Mesendoderm (in vitro differentiated cells): ENCODE measurements at regions not wholly inside any gene's neighbourhood (a gene's known extent, or its start where the extent isn't known, plus 50 kb on each side); places are given as distances from the start of the nearest gene placed in this dataset.
"Not testable (repeated sequence)": the region's sequence is repeated elsewhere in the genome, so short reads cannot be mapped to it uniquely, and the experiment has no call there.

Experiments used
- DNase-seq: peaks from one replicate; pipeline ENCODE4 v3.0.0; 2013
- H2AK5ac ChIP-seq: 2 replicates; pipeline ENCODE4 v1.6.1; 2013; ENCODE audit warnings: low read length, inconsistent platforms
- H2BK120ac ChIP-seq: 2 replicates; pipeline ENCODE4 v1.6.1; 2013; ENCODE audit warnings: low read depth, mild to moderate bottlenecking, low read length, moderate library complexity, mixed read lengths
- H2BK15ac ChIP-seq: replicated peaks from 2 replicates; pipeline ENCODE4 v1.6.1; 2013; ENCODE audit warnings: low read depth, mild to moderate bottlenecking, moderate library complexity
- H2BK5ac ChIP-seq: 2 replicates; pipeline ENCODE4 v1.6.1; 2013; ENCODE audit warnings: low read length, inconsistent platforms
- H3K18ac ChIP-seq: 2 replicates; pipeline ENCODE4 v1.6.1; 2013; ENCODE audit warnings: mild to moderate bottlenecking, low read length, mixed read lengths
- H3K23ac ChIP-seq: one replicate; pipeline ENCODE4 v1.6.1; 2013; ENCODE audit warnings: low read length
- H3K27ac ChIP-seq: 2 replicates; pipeline ENCODE4 v1.5.1; 2013; ENCODE audit warnings: low read depth, mild to moderate bottlenecking, inconsistent platforms, low read length, moderate library complexity
- H3K27me3 ChIP-seq: 2 replicates; pipeline ENCODE4 v1.6.1; 2013; ENCODE audit warnings: low read length, control low read depth, mild to moderate bottlenecking, inconsistent platforms; ENCODE audit not compliant: insufficient read depth, poor library complexity
- H3K36me3 ChIP-seq: 2 replicates; pipeline ENCODE4 v1.6.1; 2013; ENCODE audit warnings: low read length, inconsistent platforms; ENCODE audit not compliant: control insufficient read depth, insufficient read depth
- H3K4ac ChIP-seq: one replicate; pipeline ENCODE4 v1.6.1; 2013; ENCODE audit warnings: low read depth, mild to moderate bottlenecking, low read length, moderate library complexity
- H3K4me1 ChIP-seq: 2 replicates; pipeline ENCODE4 v1.6.1; 2013; ENCODE audit warnings: low read depth, low read length, inconsistent platforms; ENCODE audit not compliant: control insufficient read depth
- H3K4me2 ChIP-seq: 2 replicates; pipeline ENCODE4 v1.6.1; 2013; ENCODE audit warnings: low read length
- H3K4me3 ChIP-seq: 2 replicates; pipeline ENCODE4 v1.5.1; 2013; ENCODE audit warnings: mild to moderate bottlenecking, low read length
- H3K56ac ChIP-seq: one replicate; pipeline ENCODE4 v1.6.1; 2013; ENCODE audit warnings: low read length
- H3K79me1 ChIP-seq: 2 replicates; pipeline ENCODE4 v1.6.1; 2013; ENCODE audit warnings: low read length, inconsistent platforms
- H3K79me2 ChIP-seq: 2 replicates; pipeline ENCODE4 v1.6.1; 2013; ENCODE audit warnings: mild to moderate bottlenecking, low read length; ENCODE audit not compliant: control insufficient read depth, insufficient read depth
- H3K9ac ChIP-seq: 2 replicates; pipeline ENCODE4 v1.6.1; 2013; ENCODE audit warnings: low read length, inconsistent platforms
- H4K5ac ChIP-seq: one replicate; pipeline ENCODE4 v1.6.1; 2013; ENCODE audit warnings: low read length
- H4K8ac ChIP-seq: one replicate; pipeline ENCODE4 v1.6.1; 2013; ENCODE audit warnings: low read depth, mild to moderate bottlenecking, control low read depth, low read length, moderate library complexity
- WGBS: extraction: QIAGEN DNeasy Blood & Tissue Kit; methylation state at CpG from one replicate; pipeline ENCODE4 v1.1.7; 2013; ENCODE audit warnings: low lambda C conversion rate, missing lambda C conversion rate; ENCODE audit not compliant: insufficient coverage; ENCODE audit errors: extremely low coverage; 5-methylcytosine and 5-hydroxymethylcytosine counted together

GRCh38 chr6:4635666-4636065 lies 140.5 kb upstream of the CDYL start:
- H4K5ac ChIP-seq: no peak overlapping the region
- no peak overlapping the region for H2BK15ac ChIP-seq
- WGBS: no CpG with 5 or more reads among the region's 5 CpGs
- H3K4me1 ChIP-seq: no peaks in the 10 kb centered on the region
- no peak overlapping the region for H3K23ac ChIP-seq
- H3K27me3 ChIP-seq: no peaks in the 10 kb centered on the region
- H3K79me2 ChIP-seq: no peaks in the 10 kb centered on the region
- H3K9ac ChIP-seq: no peak overlapping the region
- no peaks in the 10 kb centered on the region for H3K79me1 ChIP-seq
- no peak overlapping the region for H3K4me3 ChIP-seq
- no peak overlapping the region for H4K8ac ChIP-seq
- H3K4ac ChIP-seq: no peak overlapping the region
- no peaks in the 10 kb centered on the region for H3K36me3 ChIP-seq
- DNase-seq: no peak
- no peak overlapping the region for H3K4me2 ChIP-seq
- H3K18ac ChIP-seq: no peak overlapping the region
- H2BK5ac ChIP-seq: no peak overlapping the region
- no peak overlapping the region for H2BK120ac ChIP-seq
- H3K56ac ChIP-seq: no peak overlapping the region
- no peak overlapping the region for H2AK5ac ChIP-seq
- no peak overlapping the region for H3K27ac ChIP-seq

- no peak overlapping the region for H3K4ac ChIP-seq
- no peak overlapping the region for H3K27ac ChIP-seq
- no peak overlapping the region for H2BK5ac ChIP-seq
- no peak overlapping the region for H2AK5ac ChIP-seq
- H3K36me3 ChIP-seq: no peaks in the 10 kb centered on the region
- no peak overlapping the region for H3K18ac ChIP-seq
- H2BK15ac ChIP-seq: no peak overlapping the region
- H3K79me2 ChIP-seq: no peaks in the 10 kb centered on the region
- H3K79me1 ChIP-seq: no peaks in the 10 kb centered on the region
- H3K23ac ChIP-seq: no peak overlapping the region
- WGBS: no CpG with 5 or more reads among the region's 2 CpGs
- H3K4me3 ChIP-seq: no peak overlapping the region
- no peak overlapping the region for H3K4me2 ChIP-seq
- no peaks in the 10 kb centered on the region for H3K4me1 ChIP-seq
- H4K8ac ChIP-seq: no peak overlapping the region
- H3K9ac ChIP-seq: no peak overlapping the region
- H2BK120ac ChIP-seq: no peak overlapping the region
- H3K56ac ChIP-seq: no peak overlapping the region
- H4K5ac ChIP-seq: no peak overlapping the region
- no peaks in the 10 kb centered on the region for H3K27me3 ChIP-seq
- DNase-seq: no peak
Measured at GRCh38 chr6:4632421-4632820, 143.8 kb upstream of the CDYL start.

GRCh38 chr6:4629789-4630188 lies 146.4 kb upstream of the CDYL start:
- DNase-seq, H3K36me3 ChIP-seq, H3K79me2 ChIP-seq, H3K27me3 ChIP-seq, H2AK5ac ChIP-seq, H3K23ac ChIP-seq, H3K79me1 ChIP-seq, H2BK15ac ChIP-seq, H3K18ac ChIP-seq, H4K5ac ChIP-seq, H3K27ac ChIP-seq, H3K9ac ChIP-seq, H2BK5ac ChIP-seq, H3K56ac ChIP-seq, H4K8ac ChIP-seq, H3K4me1 ChIP-seq, H3K4ac ChIP-seq, H3K4me2 ChIP-seq, H3K4me3 ChIP-seq, H2BK120ac ChIP-seq: not testable (repeated sequence)
- no CpG with 5 or more reads among the region's 1 CpG for WGBS

- no peak overlapping the region for H3K4me3 ChIP-seq
- H2AK5ac ChIP-seq: no peak overlapping the region
- no peak overlapping the region for H3K4me2 ChIP-seq
Measured at GRCh38 chr6:4625557-4625956, 150.6 kb upstream of the CDYL start.

GRCh38 chr6:4624726-4625125 lies 151.5 kb upstream of the CDYL start:
- Histone ChIP-seq H4K8ac (no peak overlapping the region), H3K9ac (no peak overlapping the region), H2BK15ac (no peak overlapping the region), H3K79me1 (no peaks in the 10 kb centered on the region), H2BK120ac (no peak overlapping the region), H2BK5ac (no peak overlapping the region), H4K5ac (no peak overlapping the region), H3K79me2 (no peaks in the 10 kb centered on the region), H3K56ac (no peak overlapping the region), H3K4me1 (no peaks in the 10 kb centered on the region), H3K4me3 (no peak overlapping the region), H2AK5ac (no peak overlapping the region), H3K36me3 (no peaks in the 10 kb centered on the region), H3K27ac (no peak overlapping the region), H3K4me2 (no peak overlapping the region), H3K4ac (no peak overlapping the region), H3K23ac (no peak overlapping the region), H3K18ac (no peak overlapping the region), H3K27me3 (no peaks in the 10 kb centered on the region)
- WGBS: no CpG with 5 or more reads among the region's 7 CpGs
- DNase-seq: no peak

More at GRCh38 chr6:4625557-4625956, 150.6 kb upstream of the CDYL start:
- Histone ChIP-seq H3K79me2 (no peaks in the 10 kb centered on the region), H3K79me1 (no peaks in the 10 kb centered on the region), H2BK5ac (no peak overlapping the region), H3K36me3 (no peaks in the 10 kb centered on the region), H3K4me1 (no peaks in the 10 kb centered on the region), H2BK15ac (no peak overlapping the region), H3K18ac (no peak overlapping the region), H3K56ac (no peak overlapping the region), H2BK120ac (no peak overlapping the region), H3K9ac (no peak overlapping the region), H3K27me3 (no peaks in the 10 kb centered on the region), H4K5ac (no peak overlapping the region), H4K8ac (no peak overlapping the region), H3K4ac (no peak overlapping the region), H3K27ac (no peak overlapping the region), H3K23ac (no peak overlapping the region)
- DNase-seq: no peak
- no CpG with 5 or more reads among the region's 6 CpGs for WGBS

- H3K18ac ChIP-seq: no peak overlapping the region
- H3K56ac ChIP-seq: no peak overlapping the region
- H2BK120ac ChIP-seq: no peak overlapping the region
- no peaks in the 10 kb centered on the region for H3K4me1 ChIP-seq
- H2BK15ac ChIP-seq: no peak overlapping the region
- H3K27me3 ChIP-seq: no peaks in the 10 kb centered on the region
- H3K36me3 ChIP-seq: no peaks in the 10 kb centered on the region
- no CpG with 5 or more reads among the region's 12 CpGs for WGBS
- H3K4ac ChIP-seq: no peak overlapping the region
- H2BK5ac ChIP-seq: no peak overlapping the region
- no peak overlapping the region for H3K23ac ChIP-seq
- H3K27ac ChIP-seq: no peak overlapping the region
- no peak for DNase-seq
- H2AK5ac ChIP-seq: no peak overlapping the region
- no peaks in the 10 kb centered on the region for H3K79me2 ChIP-seq
- H4K5ac ChIP-seq: no peak overlapping the region
- H4K8ac ChIP-seq: no peak overlapping the region
- H3K79me1 ChIP-seq: no peaks in the 10 kb centered on the region
- H3K4me2 ChIP-seq: no peak overlapping the region
- no peak overlapping the region for H3K4me3 ChIP-seq
- no peak overlapping the region for H3K9ac ChIP-seq
Measured at GRCh38 chr6:4620284-4621151, 155.7 kb upstream of the CDYL start.
